ENCODE measurements at regions not wholly inside any gene's neighbourhood (a gene's known extent, or its start where the extent isn't known, plus 50 kb on each side); places are given as distances from the start of the nearest gene placed in this dataset.

DNA sequence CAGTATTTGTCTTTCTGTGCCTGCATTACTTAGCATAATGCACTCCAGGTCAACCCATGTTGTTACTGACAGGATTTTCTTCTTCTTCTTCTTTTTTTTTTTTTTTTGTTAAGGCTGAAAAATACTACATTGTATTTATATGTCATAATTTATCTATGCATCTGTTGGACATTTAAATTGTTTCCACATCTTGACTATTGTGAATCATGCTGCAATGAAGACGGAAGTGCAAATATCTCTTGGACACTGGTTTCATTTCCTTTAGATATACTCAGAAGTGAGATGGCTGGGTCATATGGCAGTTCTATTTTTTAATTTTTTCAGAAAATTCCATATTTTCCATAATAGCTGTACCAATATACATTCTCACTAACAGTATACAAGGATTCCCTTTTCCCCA, 272.7 kb upstream of the PMFBP1 start:
- TF ChIP-seq, protein P1, sequence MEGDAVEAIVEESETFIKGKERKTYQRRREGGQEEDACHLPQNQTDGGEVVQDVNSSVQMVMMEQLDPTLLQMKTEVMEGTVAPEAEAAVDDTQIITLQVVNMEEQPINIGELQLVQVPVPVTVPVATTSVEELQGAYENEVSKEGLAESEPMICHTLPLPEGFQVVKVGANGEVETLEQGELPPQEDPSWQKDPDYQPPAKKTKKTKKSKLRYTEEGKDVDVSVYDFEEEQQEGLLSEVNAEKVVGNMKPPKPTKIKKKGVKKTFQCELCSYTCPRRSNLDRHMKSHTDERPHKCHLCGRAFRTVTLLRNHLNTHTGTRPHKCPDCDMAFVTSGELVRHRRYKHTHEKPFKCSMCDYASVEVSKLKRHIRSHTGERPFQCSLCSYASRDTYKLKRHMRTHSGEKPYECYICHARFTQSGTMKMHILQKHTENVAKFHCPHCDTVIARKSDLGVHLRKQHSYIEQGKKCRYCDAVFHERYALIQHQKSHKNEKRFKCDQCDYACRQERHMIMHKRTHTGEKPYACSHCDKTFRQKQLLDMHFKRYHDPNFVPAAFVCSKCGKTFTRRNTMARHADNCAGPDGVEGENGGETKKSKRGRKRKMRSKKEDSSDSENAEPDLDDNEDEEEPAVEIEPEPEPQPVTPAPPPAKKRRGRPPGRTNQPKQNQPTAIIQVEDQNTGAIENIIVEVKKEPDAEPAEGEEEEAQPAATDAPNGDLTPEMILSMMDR (IDR thresholded peaks at IDR 0.05): no peak
- TF ChIP-seq POLR2A (IDR thresholded peaks at IDR 0.05) (no peak), EP300 (IDR thresholded peaks at IDR 0.05) (no peak)
